HG02981 (cell line): ENCODE measurements at regions not wholly inside any gene's neighbourhood (a gene's known extent, or its start where the extent isn't known, plus 50 kb on each side); places are given as distances from the start of the nearest gene placed in this dataset.

ENCODE experiments used
- ATAC-seq: cut with Tn5 transposase; IDR thresholded peaks from one replicate; pipeline ENCODE4 v1.9.1; 2021; ENCODE audit warnings: mild to moderate bottlenecking, moderate library complexity; ENCODE audit not compliant: unreplicated experiment

DNA sequence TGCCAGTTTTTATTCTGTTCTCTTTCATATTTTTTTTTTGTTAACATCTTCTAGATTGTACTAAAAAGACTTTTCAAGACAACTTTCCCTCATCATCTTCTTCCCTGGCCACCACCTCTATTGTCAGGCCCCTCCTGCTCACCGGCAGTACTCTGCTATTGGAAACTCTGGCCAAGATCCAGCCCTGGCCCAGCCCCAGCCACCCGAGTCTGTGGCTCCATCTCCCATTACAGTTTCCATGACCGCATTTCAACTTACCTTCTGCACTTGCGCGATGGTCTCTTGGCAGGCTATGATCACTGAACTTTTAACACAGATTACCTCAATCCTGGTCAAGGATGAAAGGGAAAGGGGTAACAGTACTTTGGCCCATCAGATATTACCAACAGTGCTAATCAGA, 137.7 kb upstream of the POM121L12 start:
- no peak for ATAC-seq

DNA sequence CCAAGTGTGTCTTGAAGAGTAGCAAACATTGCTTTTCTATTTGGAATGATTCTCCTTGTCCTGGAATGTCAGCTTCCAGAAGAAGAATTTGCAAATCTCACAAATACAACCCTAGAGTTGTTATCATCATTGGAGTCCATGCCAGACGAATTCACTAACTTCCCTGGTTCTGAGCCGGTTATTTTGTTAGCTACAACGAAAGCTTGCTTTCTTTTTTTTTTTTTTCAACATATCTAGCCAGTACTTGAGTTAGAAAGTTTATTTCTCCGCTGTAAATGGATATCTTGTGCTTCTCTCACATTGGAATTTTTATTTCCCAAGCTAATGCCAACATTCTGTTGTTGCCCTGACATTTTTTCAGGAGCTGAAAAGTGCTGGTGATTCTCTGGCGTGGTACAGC, 138.1 kb upstream of the POM121L12 start:
- ATAC-seq, result no peak

DNA sequence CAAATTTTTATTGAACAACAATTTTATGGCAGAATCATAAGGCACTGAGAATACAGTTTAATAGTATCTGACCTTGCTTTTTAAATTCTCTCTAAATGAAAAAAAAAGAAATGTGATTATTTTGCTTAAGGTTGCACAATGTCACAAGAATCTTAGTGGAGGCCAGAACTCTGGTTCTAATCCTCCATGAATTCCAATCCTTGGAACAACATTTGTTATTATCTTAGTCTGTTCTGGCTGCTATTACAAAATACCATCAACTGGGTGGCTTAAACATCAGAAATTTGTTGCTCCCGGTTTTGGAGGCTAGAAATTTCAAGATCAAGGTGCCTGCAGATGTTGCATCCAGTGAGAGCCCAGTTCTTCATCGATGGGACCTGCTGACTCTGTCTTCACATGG, 158.2 kb upstream of the POM121L12 start:
- ATAC-seq, result no peak

DNA sequence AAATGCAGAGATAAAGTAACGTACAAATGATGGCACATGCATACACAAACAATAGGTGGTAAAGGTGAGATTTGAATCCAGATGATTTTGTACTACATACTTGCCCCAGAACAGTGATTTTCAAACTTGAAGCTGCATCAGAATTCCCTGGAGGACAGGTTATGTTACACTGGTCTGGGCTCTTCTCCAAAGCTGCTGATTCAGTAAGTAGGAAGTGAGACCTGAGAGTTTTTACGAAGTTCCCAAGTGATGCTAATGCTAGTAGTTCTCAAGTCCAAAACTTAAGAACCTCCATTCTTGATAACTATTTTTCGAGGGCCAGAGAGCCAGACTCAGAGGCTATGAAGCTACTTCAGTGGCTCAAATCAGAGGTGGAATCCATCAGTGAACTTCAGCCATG, 159.0 kb upstream of the POM121L12 start:
- no peak for ATAC-seq

DNA sequence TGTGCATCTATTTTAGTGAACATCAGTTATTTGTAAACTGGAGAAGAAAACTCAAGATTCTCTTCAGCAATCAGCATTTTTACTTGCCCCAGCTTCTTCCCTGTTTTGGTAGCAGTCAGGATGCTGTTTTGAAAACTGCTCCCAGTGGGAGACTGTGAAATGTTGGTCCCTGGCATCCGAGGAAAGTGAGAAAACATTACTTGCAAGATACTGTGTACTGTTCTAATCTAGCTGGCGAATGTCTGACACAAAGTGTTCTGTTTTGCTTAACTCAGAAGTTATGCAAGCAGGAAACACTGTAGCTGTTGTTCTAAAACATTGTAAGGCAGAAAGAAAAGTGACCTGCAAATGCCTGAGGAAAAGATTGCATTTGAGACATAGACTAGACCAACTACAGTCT, 171.8 kb upstream of the POM121L12 start:
- ATAC-seq, result no peak

DNA sequence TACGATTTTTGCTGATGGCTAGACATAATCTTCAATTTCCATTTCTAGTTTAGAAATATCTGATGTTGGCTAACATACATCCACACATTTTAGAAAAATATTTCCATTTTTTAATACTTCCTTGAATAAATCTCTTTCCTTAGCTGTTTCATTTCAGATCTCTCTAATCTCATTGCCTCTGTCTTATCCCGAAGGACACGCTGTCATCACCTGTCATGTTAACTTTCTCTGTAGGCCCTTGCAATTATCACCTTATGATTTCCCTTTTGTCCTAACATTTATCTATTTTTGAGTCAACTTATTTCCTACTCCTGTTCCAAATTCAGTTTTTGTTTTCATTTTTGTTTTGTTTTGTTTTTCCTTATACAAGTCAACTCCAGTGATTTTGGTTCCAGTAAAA, 173.1 kb upstream of the POM121L12 start:
- no peak for ATAC-seq

DNA sequence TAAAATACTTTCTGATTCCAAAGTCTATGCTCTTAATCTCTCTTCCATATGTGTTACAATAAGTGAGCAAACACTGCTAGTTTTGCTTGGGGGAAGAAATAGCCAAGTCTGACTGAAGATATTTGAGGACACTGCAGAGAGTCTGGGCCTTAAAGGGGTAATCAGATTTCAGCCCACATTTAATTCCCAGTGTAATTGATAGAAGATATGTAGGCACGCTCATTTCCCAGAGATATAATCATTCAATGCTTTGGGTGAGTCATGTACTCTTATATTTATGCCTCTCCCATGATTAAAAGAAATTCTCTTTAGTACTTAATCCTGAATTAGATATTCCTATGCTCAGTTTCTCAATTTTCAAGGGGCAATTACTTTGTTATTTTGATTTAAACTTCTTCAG, 178.1 kb upstream of the POM121L12 start:
- no peak for ATAC-seq

DNA sequence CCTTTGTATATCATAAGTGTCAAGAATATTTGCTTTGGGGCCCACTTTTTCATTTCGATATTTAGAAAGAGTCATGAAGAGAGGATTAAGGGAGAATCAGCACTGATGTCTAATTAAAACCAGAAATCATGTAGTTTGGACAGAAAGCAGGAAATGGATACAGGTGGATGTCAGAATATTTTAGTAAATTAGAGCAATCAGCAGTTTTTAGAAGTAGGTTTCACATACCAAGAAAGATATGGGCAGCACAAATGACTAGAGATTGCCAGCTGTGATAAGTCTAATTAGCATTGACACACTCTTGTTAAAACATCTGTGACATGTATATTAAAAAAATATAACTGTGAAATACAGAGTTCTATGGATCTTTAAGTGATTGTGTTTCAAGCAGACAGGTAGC, 180.8 kb upstream of the POM121L12 start:
- no peak for ATAC-seq

DNA sequence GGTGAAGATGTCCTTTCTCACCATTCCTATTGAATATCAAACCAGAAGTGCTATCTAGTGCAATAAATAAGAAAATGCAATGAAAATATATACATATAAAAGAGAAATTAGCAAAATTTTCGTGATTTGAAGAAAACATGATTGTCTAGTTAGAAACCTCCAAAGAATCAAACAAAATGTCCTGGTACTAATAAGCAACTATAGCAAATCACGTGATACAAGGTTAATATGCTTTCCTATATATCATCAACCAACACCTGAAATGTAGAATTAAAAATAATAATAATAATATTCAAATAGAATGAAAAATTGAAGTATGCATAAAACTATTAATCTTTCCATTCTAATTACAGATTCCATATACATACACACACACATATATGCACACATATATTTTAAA, 183.9 kb upstream of the POM121L12 start:
- ATAC-seq, result no peak

DNA sequence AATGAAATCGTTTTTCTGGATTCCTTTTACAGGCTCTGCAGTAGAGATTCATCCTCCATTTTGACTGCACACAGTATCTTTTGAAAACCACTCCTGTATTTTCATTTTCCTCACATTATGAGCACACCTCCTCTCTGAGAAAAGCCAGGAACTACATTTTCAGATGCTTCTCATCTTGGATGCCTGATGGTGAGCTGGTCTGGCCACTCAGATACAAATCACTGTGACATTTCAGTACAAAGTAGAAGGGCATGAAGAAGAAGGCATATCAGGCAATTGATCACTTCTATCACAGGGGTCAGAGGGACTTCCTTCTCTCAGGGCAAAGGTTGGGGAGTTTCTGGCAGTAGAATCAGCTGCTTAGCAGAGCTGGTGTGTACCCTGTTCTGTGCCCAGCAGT, 192.0 kb upstream of the POM121L12 start:
- no peak for ATAC-seq

DNA sequence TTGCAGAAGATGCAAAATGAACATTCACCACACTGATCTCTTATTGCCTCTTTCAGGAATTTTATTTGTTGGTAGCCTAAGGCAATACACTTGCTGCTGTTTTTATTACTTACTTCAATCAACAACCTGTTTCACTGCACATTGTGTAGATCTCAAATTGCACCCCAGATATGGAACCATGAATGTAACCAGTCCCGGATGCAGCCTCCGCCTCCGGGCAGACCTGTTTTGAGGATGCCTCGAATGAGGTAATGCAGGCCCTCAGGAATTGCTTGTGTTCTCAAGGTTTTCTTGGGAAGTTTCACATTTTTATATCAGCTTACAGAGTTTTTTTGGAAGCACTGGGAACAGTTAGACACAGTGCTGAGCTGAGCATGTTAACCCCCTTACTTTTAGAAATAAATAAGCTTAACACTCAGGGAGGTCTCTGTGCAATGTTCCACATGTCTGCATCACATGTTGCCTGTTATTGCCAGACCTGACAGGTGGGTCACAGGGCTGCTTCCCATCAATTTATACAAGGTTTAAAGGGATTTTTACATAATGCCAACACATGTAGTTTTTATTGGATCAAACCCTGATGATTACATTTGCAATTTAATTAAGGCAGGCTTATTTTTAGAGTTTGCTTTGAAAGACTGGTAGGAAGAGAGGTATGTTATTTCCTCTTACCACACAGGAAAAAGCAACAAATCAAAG, 193.1 kb upstream of the POM121L12 start:
- ATAC-seq, result no peak

DNA sequence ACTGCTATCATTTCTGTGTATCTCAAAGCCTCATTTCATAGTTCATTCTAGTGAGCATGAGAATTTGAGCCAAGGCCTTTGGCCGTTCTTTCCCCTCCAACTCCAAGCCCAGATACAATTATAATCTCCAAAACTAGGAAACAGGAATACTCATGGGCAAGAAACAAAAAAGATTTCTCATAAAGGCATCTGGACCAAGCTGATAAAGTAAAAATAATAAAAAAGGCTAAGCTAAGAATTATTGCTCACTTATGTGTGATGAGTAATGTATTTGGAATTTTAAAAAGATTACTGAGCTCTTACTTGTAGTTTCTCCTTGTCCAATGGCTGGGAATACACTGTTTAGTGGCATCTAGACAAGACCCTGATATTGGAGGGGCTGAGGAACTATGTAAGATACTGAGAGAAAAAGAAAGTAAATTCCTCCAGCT, 196.4 kb upstream of the POM121L12 start:
- ATAC-seq, result no peak

DNA sequence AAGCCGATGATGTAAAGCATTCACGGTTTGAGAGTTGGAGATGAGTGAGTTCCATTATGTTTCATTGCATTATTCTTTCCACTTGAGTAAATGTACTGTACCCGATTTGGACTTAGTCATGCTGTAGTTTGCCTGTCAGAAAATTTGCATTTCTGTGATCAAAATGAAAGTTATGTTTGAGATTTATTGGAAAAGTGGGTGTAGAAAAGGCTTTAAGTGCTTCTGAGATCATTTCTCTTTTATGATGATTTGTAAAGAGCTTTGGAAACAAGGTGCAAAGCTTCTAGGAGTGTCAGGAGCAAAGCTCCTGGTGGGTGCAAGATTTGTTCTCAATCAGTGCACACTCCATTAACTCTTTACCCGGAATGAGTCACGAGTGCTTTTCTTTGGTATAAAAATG, 204.1 kb upstream of the POM121L12 start:
- no peak for ATAC-seq

DNA sequence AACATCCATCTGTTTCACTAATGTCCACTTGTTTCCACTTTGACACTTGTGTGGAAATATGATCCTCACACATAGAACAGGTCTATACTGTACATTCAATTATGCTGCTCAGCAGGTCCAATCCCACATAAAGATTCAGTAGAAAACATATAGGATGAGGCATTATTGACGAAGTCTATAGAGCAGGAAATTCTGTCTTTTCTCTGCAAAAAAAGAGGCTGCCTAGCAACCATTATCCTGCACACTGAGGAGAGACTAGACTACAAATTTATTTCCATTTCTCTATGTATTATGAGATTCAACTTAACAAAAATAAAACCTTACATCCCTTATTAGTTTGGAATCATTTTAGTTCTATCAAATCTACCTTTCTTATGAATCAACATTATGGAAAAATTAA, 204.6 kb upstream of the POM121L12 start:
- no peak for ATAC-seq

DNA sequence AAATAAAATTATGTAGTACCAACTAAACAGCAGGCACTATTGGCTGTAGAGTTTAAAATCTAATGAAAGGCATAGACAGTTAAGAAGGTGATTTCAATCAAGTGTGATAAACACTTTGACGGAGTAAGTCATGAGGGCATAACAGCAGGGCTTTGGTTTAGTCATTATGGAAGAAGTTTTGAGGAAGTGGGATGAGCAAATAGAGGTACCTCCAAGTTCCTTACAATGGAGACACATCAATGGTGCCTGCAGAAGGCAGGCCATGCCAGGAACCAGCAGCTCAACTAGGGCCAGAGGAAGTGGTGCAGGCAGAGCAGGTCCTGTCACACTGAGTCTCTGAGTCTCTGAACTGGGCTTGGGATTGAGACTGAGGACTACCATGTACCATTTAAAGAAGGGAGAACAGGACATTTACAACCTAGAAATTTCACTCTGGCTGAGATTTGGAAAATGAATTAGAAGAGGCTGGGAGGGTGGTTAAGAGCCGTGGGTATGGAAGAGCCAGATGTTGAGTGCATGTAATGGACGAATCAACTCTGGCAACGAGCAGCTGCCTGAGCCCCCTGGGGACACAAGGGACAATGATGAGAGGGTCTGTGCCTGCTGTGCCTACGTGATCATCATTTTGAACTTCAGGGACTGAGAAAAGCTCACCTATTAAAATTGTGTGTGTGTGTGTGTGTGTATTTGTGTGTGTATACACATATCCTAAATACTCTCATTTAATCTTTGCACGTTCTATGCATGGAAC, 208.7 kb upstream of the POM121L12 start:
- ATAC-seq, result no peak

DNA sequence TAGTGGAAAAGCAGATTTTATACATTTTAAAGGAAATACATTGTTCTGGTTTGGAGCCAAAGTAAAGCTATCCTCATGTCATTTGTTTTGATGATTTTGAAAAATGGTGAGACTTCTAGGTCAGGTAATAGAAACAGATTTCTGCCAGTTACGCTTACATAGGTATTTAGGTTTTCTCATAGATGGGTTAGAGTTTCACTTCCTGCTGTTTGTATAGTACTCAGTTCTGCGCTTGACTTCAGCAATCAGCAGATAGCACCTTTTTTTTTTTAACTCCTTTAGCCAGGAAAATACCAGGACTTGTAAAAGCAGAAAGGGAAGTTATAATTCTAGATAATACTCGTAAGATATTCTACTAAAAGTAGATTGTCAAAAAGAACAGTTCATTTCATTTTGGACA, 209.8 kb upstream of the POM121L12 start:
- no peak for ATAC-seq

DNA sequence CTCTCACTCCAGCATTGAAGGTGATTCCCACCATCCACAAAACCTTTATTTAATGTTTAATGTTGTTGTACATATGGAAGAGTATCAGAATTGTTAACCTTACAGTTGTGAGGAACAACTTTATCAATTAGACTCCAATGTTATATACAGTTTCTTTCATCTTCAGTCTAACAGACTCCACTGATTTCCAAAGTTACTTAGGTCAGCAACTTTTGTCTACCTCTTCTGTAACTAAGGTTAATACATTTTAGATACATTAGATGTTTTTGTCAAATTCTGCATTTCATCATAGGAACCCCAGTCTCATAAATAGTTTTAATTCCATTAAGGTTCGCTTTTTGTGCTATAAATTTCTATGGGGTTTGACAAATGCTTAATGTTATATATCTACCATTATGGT, 223.9 kb upstream of the POM121L12 start:
- no peak for ATAC-seq

DNA sequence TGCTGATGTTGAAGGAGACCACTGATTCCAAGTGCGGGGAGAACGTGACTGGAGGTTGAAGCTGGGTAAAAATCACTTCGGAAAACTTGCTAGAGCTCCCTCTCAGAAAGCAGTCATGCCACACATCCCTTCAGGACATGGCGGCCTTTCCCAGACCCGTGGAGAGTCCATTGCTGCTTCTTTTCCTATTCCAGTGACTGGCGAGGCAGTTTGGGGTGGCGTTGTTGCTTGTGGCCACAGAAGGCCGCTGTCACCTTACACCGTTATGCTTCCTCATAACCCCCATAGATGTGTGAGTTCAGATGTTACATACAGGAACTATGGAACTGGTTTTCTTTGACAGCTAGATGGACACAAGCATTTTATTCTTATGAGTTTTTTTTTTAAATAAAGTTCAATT, 235.6 kb upstream of the POM121L12 start:
- ATAC-seq, result no peak

DNA sequence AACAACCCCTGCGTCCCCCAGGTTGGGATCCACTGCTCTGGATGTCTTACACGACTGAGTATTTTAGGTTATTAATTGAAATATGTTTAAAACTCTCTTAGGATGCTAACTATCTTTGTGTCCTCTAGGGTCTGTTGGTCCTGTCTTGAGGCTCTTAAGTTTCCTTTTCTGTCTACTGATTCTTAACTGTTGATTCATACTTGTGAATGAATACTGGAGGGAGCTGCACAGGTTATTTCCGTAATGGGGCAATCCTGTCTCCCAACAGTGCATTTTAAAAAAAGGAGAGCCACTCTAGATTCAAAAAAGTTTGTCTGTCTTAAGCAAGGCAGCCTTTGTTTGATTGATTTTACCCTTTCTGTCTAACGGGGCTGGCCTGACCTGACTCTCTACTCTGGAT, 237.6 kb upstream of the POM121L12 start:
- ATAC-seq, result no peak

DNA sequence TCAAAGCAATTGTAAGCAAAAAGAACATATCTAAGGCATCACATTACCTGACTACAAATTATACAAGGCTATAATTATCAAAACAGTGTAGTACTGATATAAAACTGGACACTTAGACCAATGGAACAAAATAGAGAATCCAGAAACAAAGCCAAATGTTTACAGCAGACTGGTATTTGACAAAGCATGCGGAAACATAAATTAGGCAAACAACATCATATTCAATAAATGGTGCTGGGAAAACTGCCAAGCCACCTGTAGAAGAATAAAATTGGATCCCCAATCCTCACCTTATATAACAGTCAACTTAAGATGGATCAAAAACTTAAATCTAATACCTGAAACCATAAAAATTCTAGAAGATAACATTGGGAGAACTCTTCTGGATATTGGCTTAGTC, 240.8 kb upstream of the POM121L12 start:
- ATAC-seq, result no peak

DNA sequence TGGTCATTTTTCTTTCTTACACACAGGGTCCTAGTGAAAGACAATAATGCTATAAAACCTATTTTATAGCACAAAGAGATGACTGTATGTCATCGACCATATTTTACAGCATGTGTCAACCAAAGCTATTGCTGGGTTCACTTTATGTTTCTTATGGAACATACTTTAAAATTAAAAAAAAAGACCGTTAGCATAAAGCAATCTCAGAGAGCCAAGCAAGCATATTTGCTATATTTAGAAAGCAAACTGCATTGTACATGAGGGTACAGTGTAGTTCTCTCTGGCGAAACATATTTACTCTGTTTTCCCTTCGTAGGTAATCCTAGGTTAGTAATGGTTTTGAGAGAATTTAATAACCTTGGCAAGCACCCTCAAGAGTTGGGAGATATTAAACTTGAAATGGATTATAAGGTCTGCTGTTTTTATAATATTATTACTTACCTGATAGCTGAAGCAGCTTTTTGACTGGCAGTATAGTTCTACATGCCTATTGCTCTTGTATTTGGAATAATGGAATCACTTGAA, 244.2 kb upstream of the POM121L12 start:
- ATAC-seq, result no peak

DNA sequence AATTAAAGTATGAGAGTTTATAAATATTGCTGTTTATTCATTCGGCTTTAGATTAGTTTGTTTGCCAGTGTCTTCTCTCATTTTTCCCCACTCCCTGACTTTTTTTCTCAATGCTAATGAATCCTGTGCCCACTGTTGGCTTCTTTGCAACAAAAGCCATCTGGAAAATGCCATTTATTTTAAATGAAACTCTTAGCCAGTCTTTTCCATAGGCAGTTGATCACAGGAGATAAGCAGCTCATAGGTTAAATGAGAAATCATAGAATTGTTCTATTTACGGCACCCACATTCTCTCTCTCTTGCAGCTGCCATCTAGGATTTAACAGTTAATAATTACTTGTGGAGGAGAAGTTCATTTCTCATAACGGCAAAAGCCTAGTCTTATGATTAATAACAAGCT, 249.3 kb upstream of the POM121L12 start:
- ATAC-seq, result no peak
